ENCODE measurements at regions not wholly inside any gene's neighbourhood (a gene's known extent, or its start where the extent isn't known, plus 50 kb on each side); places are given as distances from the start of the nearest gene placed in this dataset.

GRCh38 chr5:117455236-117456233, 880.9 kb upstream of the SEMA6A start:
- Histone ChIP-seq H3K9me3 (ENCODE audit: control insufficient read depth, insufficient read depth, low read length) (no peaks in the 10 kb centered on the region), H3K4me1 (ENCODE audit: insufficient read depth, low read length) (no peaks in the 10 kb centered on the region), H3K36me3 (ENCODE audit: insufficient read depth, low read length) (no peaks in the 10 kb centered on the region), H3K9ac (ENCODE audit: low read depth, low read length) (peak overlapping the region; percentile 78)

DNA sequence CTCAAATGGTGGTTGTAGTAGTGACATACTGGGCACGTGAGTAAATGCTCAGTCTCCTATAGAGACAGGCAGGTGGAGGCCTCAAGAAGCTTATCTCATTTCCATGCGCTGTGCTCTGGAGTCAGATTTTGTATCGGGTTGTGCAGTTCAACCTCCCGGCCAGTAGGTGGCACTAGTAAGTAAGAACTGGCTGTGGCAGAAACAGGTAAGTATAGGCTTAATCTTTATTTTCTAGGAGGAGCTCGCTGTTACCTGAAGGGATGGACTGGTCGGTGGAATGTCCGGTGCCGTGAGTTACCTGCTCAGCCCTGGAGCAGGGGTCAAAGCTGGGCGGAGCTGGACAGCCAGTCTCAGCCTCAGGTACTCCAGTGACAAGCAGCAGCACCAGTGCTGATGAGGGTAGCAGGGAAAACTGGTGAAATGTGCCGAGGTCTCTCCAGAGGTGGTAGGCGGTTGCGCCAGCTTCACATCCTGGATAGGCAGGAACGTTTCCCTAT, 880.1 kb upstream of the SEMA6A start:
- H3K9ac ChIP-seq (ENCODE audit: low read depth, low read length) = peak overlapping the region; percentile 78
- no peaks in the 10 kb centered on the region for H3K4me1 ChIP-seq (ENCODE audit: insufficient read depth, low read length)
- H3K36me3 ChIP-seq (ENCODE audit: insufficient read depth, low read length) = no peaks in the 10 kb centered on the region
- H3K9me3 ChIP-seq (ENCODE audit: control insufficient read depth, insufficient read depth, low read length) = no peaks in the 10 kb centered on the region

GRCh38 chr5:117436846-117437245, 862.2 kb upstream of the SEMA6A start:
- H3K4me1 ChIP-seq (ENCODE audit: insufficient read depth, low read length) = peaks cover 12% of the 10 kb centered on the region; the same call in 1 of the 2 replicates
- no peaks in the 10 kb centered on the region for H3K9me3 ChIP-seq (ENCODE audit: control insufficient read depth, insufficient read depth, low read length)
- no peak overlapping the region for H3K9ac ChIP-seq (ENCODE audit: low read depth, low read length)
- no peaks in the 10 kb centered on the region for H3K36me3 ChIP-seq (ENCODE audit: insufficient read depth, low read length)

- Histone ChIP-seq H3K36me3 (ENCODE audit: insufficient read depth, low read length) (no peaks in the 10 kb centered on the region), H3K9ac (ENCODE audit: low read depth, low read length) (no peak overlapping the region), H3K4me1 (ENCODE audit: insufficient read depth, low read length) (peaks cover 12% of the 10 kb centered on the region; the same call in 1 of the 2 replicates), H3K9me3 (ENCODE audit: control insufficient read depth, insufficient read depth, low read length) (no peaks in the 10 kb centered on the region)
Observed at GRCh38 chr5:117435203-117435602, 860.6 kb upstream of the SEMA6A start.

DNA sequence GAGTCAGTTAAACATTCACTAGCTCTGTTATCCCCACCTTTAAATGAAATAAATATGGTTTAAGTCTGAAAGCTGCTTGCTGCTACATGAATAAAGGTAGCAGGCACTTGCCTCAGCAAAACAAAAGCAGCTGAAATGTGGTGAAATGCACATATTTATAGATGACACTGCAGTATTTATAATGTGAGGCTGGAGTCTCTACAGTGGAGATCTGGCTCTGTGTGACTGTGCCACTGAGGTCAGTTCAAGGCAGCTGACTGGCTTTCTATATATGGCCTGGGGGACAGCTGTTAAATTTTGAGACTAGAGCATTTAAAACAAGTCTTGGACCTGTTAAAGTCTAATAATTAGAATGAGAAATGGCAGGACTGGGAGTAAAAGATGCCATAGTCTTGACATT, 859.6 kb upstream of the SEMA6A start:
- Histone ChIP-seq H3K36me3 (ENCODE audit: insufficient read depth, low read length) (no peaks in the 10 kb centered on the region), H3K4me1 (ENCODE audit: insufficient read depth, low read length) (peaks cover 12% of the 10 kb centered on the region; the same call in 1 of the 2 replicates), H3K9ac (ENCODE audit: low read depth, low read length) (no peak overlapping the region), H3K9me3 (ENCODE audit: control insufficient read depth, insufficient read depth, low read length) (no peaks in the 10 kb centered on the region)

DNA sequence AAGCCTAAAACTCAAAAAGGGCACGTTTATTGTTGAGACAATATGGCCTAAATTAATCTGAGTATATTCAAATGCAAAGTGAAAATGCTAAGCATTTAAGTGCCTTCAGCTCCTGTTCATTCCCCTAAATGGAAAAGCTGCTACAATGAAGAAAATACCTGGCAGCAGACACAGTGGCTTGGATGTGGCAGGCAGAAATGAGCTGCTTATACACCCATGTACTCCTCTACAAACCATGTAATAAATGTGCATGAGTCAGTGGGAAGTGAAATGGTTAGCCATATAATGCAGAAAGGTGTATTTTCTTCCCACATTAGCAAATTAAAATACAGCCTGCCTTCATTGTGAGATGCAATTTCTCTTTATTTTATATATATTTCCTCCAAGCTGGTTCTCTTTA, 859.2 kb upstream of the SEMA6A start:
- peaks cover 12% of the 10 kb centered on the region; the same call in 1 of the 2 replicates for H3K4me1 ChIP-seq (ENCODE audit: insufficient read depth, low read length)
- no peak overlapping the region for H3K9ac ChIP-seq (ENCODE audit: low read depth, low read length)
- H3K36me3 ChIP-seq (ENCODE audit: insufficient read depth, low read length) = no peaks in the 10 kb centered on the region
- no peaks in the 10 kb centered on the region for H3K9me3 ChIP-seq (ENCODE audit: control insufficient read depth, insufficient read depth, low read length)

DNA sequence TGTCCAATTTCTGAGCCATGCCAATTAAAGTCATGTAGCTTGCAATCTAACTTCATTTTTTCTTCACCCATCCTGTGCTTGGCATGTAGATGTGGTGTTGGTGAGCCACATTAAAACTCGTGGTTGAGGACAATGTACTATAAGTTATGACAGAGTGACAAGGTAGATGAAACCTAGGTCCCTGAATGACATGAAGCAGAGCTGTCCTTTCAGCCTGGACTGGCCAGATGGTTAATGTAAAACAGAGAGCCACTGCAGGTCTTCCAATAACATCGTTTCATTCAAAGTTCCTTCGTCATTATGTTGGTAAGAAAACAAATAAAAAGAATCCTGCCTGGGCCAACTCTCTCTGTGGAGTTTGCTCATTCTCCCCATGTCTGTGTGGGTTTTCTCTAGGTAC, 856.5 kb upstream of the SEMA6A start:
- H3K36me3 ChIP-seq (ENCODE audit: insufficient read depth, low read length) = no peaks in the 10 kb centered on the region
- peaks cover 5% of the 10 kb centered on the region; the same call in 1 of the 2 replicates for H3K4me1 ChIP-seq (ENCODE audit: insufficient read depth, low read length)
- no peak overlapping the region for H3K9ac ChIP-seq (ENCODE audit: low read depth, low read length)
- no peaks in the 10 kb centered on the region for H3K9me3 ChIP-seq (ENCODE audit: control insufficient read depth, insufficient read depth, low read length)

DNA sequence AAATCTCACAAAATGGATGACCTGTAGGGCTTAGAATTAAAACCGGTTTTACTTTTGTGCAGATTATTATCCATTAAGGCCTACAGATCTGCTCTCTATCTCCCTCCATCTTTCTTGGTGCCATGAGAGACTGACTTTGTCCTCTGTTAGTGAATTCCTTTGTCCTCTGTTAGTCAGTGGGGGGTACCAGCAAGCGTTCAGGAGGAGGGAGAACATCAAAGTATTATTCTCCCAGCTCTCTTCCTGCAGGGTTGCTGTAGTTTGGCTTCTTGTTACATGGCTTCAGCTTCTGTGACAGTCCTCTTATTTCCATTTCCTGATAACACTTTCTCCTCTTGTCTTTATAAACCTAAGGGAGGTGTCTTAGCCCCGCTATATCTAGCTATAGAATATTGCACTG, 850.5 kb upstream of the SEMA6A start:
- no peak overlapping the region for H3K9ac ChIP-seq (ENCODE audit: low read depth, low read length)
- no peaks in the 10 kb centered on the region for H3K4me1 ChIP-seq (ENCODE audit: insufficient read depth, low read length)
- no peaks in the 10 kb centered on the region for H3K9me3 ChIP-seq (ENCODE audit: control insufficient read depth, insufficient read depth, low read length)
- no peaks in the 10 kb centered on the region for H3K36me3 ChIP-seq (ENCODE audit: insufficient read depth, low read length)

- Histone ChIP-seq H3K4me1 (ENCODE audit: insufficient read depth, low read length) (no peaks in the 10 kb centered on the region), H3K9ac (ENCODE audit: low read depth, low read length) (no peak overlapping the region), H3K36me3 (ENCODE audit: insufficient read depth, low read length) (no peaks in the 10 kb centered on the region), H3K9me3 (ENCODE audit: control insufficient read depth, insufficient read depth, low read length) (no peaks in the 10 kb centered on the region)
Observed at GRCh38 chr5:117424559-117424958, 849.9 kb upstream of the SEMA6A start.

DNA sequence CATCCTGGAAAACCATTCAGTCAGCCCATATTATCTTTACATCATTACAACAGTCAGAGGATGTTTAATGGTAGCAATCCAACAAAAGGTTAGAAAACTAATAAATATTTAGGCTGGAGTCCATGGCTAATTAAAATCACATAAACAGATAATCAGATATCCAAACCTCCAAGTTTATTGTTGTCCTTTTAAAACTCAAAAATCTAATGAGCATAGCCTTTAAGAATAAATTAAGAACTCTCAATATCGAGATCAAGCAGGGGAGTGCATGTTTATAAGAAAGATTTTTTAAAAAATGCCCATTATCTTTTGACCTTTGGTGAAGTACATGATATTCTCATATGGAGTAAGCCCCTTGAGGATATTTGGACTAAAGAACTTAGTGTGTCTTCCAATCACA, 842.9 kb upstream of the SEMA6A start:
- H3K9me3 ChIP-seq (ENCODE audit: control insufficient read depth, insufficient read depth, low read length) = no peaks in the 10 kb centered on the region
- H3K4me1 ChIP-seq (ENCODE audit: insufficient read depth, low read length) = no peaks in the 10 kb centered on the region
- no peaks in the 10 kb centered on the region for H3K36me3 ChIP-seq (ENCODE audit: insufficient read depth, low read length)
- no peak overlapping the region for H3K9ac ChIP-seq (ENCODE audit: low read depth, low read length)

- Histone ChIP-seq H3K36me3 (ENCODE audit: insufficient read depth, low read length) (no peaks in the 10 kb centered on the region), H3K4me1 (ENCODE audit: insufficient read depth, low read length) (no peaks in the 10 kb centered on the region), H3K9me3 (ENCODE audit: control insufficient read depth, insufficient read depth, low read length) (no peaks in the 10 kb centered on the region), H3K9ac (ENCODE audit: low read depth, low read length) (no peak overlapping the region)
Observed at GRCh38 chr5:117414926-117415325, 840.3 kb upstream of the SEMA6A start.

DNA sequence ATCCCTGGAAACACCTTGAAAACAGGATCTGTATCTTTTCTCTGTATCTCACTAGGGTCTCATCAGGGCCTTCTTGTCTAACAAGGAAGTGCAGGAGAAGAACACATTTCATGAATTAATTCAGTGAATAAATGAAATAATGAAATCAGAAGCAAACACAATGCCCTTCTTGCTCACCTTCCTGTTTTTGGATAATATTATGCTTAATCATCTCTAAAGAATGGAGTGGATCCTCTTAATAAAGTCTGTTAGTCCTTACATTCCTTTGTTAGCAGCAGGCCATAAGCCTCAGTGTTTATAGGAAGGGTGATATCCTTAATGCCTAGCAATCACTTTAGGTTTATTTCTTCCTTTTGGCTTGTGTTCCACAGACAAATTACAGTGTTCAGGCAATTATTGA, 837.1 kb upstream of the SEMA6A start:
- Histone ChIP-seq H3K9me3 (ENCODE audit: control insufficient read depth, insufficient read depth, low read length) (no peaks in the 10 kb centered on the region), H3K4me1 (ENCODE audit: insufficient read depth, low read length) (no peaks in the 10 kb centered on the region), H3K9ac (ENCODE audit: low read depth, low read length) (no peak overlapping the region), H3K36me3 (ENCODE audit: insufficient read depth, low read length) (no peaks in the 10 kb centered on the region)

DNA sequence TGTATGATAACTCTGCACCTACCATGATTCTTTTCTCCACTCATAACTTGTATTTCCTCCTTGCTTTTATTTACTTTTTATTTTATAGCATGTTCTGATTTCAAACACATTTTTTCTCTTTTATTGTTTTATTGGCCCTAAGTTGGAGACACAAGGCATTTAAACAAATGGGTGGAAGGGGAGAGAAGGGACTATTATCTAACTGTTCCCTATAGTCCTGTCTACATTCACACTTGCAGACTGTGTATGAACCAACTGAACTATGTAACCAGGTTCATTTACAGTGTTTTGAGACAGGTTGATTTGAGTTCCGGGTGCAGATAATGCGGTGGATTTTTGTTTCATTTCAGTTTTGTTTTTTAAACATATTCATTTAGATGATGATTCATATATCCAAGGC, 830.6 kb upstream of the SEMA6A start:
- H3K36me3 ChIP-seq (ENCODE audit: insufficient read depth, low read length) = no peaks in the 10 kb centered on the region
- H3K9me3 ChIP-seq (ENCODE audit: control insufficient read depth, insufficient read depth, low read length) = no peaks in the 10 kb centered on the region
- no peak overlapping the region for H3K9ac ChIP-seq (ENCODE audit: low read depth, low read length)
- H3K4me1 ChIP-seq (ENCODE audit: insufficient read depth, low read length) = no peaks in the 10 kb centered on the region

DNA sequence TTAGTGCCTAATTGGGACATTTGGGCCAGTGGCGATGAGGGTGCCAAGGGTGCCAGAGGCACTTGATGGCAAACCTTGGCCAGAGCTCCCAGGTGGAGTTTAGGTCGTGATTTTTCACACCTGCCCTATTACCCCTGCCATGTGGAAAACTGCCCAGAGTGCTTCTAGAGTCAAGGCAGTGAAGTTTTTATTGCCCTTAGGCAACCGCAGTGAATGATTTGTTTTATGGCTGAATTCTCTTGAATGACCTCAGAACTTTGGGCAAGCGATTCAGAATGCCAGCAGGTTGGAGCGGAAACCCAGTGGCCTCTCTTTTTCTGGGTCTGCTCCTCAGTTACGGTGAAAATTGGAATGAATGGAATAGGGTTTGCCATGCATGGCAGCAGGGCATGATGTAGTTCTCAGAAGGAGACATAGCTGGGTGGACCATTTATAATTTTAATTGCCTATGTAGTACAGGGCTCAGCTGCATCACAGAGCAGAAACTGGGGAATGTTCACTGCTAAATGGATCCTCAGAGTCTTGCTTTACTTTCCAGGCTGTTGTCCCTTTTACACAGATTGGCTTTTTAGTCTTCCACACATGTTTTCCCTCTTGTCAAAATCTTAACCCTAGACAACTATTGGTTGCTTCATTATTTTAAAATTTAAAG, 820.0 kb upstream of the SEMA6A start:
- Histone ChIP-seq H3K9ac (ENCODE audit: low read depth, low read length) (no peak overlapping the region), H3K36me3 (ENCODE audit: insufficient read depth, low read length) (no peaks in the 10 kb centered on the region), H3K9me3 (ENCODE audit: control insufficient read depth, insufficient read depth, low read length) (peaks cover 2% of the 10 kb centered on the region; the same call in 1 of the 2 replicates), H3K4me1 (ENCODE audit: insufficient read depth, low read length) (no peaks in the 10 kb centered on the region)
